Kidney epithelial cell (primary cell): ENCODE measurements at regions not wholly inside any gene's neighbourhood (a gene's known extent, or its start where the extent isn't known, plus 50 kb on each side); places are given as distances from the start of the nearest gene placed in this dataset.

ENCODE experiments used
- DNase-seq: peaks from one replicate; pipeline ENCODE4 v3.0.0-alpha.2; 2010; ENCODE audit warnings: low read depth
- H3K27me3 ChIP-seq: 2 replicates; pipeline ENCODE4 v1.6.0; 2011; ENCODE audit warnings: low read length; ENCODE audit not compliant: control insufficient read depth, insufficient read depth
- H3K36me3 ChIP-seq: 2 replicates; pipeline ENCODE4 v1.5.1; 2011; ENCODE audit warnings: low read length; ENCODE audit not compliant: control insufficient read depth, insufficient read depth
- H3K4me3 ChIP-seq: 2 replicates; pipeline ENCODE4 v1.5.1; 2011; ENCODE audit warnings: low read depth, mild to moderate bottlenecking, control low read depth, low read length
- CTCF ChIP-seq: IDR thresholded peaks from 2 replicates; pipeline ENCODE4 v1.5.1; 2011; ENCODE audit warnings: mild to moderate bottlenecking, moderate library complexity, low read length, control low read depth, inconsistent platforms; ENCODE audit not compliant: insufficient read depth, poor library complexity, severe bottlenecking

GRCh38 chr13:33730619-33731018, 87.3 kb upstream of the RFC3 start:
- Histone ChIP-seq H3K27me3 (no peaks in the 10 kb centered on the region), H3K36me3 (no peaks in the 10 kb centered on the region), H3K4me3 (no peak overlapping the region)
- no peak for TF ChIP-seq CTCF
- no peak for DNase-seq

DNA sequence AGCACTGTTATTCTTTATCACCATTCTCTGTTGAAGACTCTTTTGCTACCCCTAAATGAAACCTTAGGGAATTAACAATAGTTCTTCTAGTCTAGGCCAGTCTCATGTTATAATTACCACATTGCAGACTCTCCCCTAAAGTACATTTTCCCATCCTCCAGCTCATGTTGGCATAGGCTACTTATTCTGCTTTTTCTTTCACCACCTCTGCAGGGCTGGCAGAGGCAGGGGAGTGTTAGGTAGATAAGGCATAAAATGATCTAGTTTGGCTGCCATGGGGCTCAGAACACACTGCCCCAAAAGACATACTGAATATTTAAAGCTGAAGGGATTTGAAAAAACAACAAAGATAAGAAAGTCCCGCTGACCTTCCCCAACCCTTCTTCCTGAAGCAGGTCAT, 82.7 kb upstream of the RFC3 start:
- Histone ChIP-seq H3K4me3 (no peak overlapping the region), H3K27me3 (peaks cover 2% of the 10 kb centered on the region), H3K36me3 (no peaks in the 10 kb centered on the region)
- no peak for DNase-seq
- TF ChIP-seq CTCF: no peak

GRCh38 chr13:33739254-33739653, 78.7 kb upstream of the RFC3 start:
- H3K27me3 ChIP-seq: peaks cover 2% of the 10 kb centered on the region
- no peak for DNase-seq
- TF ChIP-seq CTCF: no peak
- H3K4me3 ChIP-seq: no peak overlapping the region
- H3K36me3 ChIP-seq: no peaks in the 10 kb centered on the region

DNA sequence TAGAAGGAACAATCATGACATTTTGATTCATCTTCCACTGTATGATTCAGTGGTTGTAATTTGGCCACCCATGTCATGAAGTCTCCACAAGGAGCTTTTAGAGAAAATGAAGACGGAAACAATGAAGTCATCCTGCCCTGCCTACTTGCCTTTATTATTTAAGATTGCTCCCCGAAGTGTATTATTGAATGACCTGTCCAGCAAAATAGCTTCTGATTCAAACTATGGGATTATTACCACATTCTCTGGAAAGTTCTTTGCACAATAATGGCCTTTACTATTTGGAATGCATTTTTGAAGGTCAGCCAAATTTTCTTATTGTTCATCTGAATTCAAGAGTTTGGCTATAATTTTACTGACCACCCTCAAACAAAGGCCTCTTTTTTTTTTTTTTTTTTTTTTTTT, 77.8 kb upstream of the RFC3 start:
- Histone ChIP-seq H3K27me3 (peaks cover 2% of the 10 kb centered on the region), H3K4me3 (no peak overlapping the region), H3K36me3 (no peaks in the 10 kb centered on the region)
- no peak for DNase-seq
- TF ChIP-seq CTCF: no peak

- no peak overlapping the region for H3K4me3 ChIP-seq
- peaks cover 2% of the 10 kb centered on the region for H3K27me3 ChIP-seq
- DNase-seq: no peak
- H3K36me3 ChIP-seq: no peaks in the 10 kb centered on the region
- no peak for TF ChIP-seq CTCF
Observed at GRCh38 chr13:33742321-33742720, 75.6 kb upstream of the RFC3 start.
